Subcutaneous abdominal adipose tissue (tissue), 5 donors: ENCODE measurements at regions not wholly inside any gene's neighbourhood (a gene's known extent, or its start where the extent isn't known, plus 50 kb on each side); places are given as distances from the start of the nearest gene placed in this dataset.

Experiments
- H3K27ac ChIP-seq: one replicate; pipeline ENCODE4 v1.7.0; 2013; ENCODE audit warnings: low read depth, mild to moderate bottlenecking, inconsistent platforms, low read length, moderate library complexity
- H3K27me3 ChIP-seq, 5 donors: one replicate each; pipeline ENCODE4 v1.7.0; 2013; ENCODE audit warnings: low read length in 5 of 5, inconsistent platforms in 1 of 5; ENCODE audit not compliant: control insufficient read depth in 5 of 5, insufficient read depth in 4 of 5
- H3K36me3 ChIP-seq, 5 donors: one replicate each; pipeline ENCODE4 v1.7.0; 2013; ENCODE audit warnings: low read length in 5 of 5; ENCODE audit not compliant: control insufficient read depth in 5 of 5, insufficient read depth in 5 of 5
- H3K4me1 ChIP-seq, 5 donors: one replicate each; pipeline ENCODE4 v1.7.0; 2013; ENCODE audit warnings: low read length in 5 of 5, mild to moderate bottlenecking in 3 of 5, moderate library complexity in 1 of 5; ENCODE audit not compliant: control insufficient read depth in 5 of 5, insufficient read depth in 5 of 5
- H3K4me3 ChIP-seq, 5 donors: one replicate each; pipeline ENCODE4 v1.7.0; 2013; ENCODE audit warnings: low read length in 5 of 5, low read depth in 1 of 5
- H3K9ac ChIP-seq, 5 donors: one replicate each; pipeline ENCODE4 v1.7.0; 2013; ENCODE audit warnings: low read length in 5 of 5, mild to moderate bottlenecking in 4 of 5, moderate library complexity in 3 of 5
- H3K9me3 ChIP-seq, 5 donors: one replicate each; pipeline ENCODE4 v1.7.0; 2013; ENCODE audit warnings: low read length in 5 of 5; ENCODE audit not compliant: control insufficient read depth in 5 of 5
- donor health status: healthy.
- donor health status: healthy.
- donor health status: healthy.
- donor health status: healthy.
- donor health status: healthy.

GRCh38 chrX:39603230-39603629 lies 494.5 kb downstream of the BCOR start:
- Histone ChIP-seq H3K36me3 (no peaks in the 10 kb centered on the region), H3K9me3 (peaks cover 4 to 16% (median 11%) of the 10 kb centered on the region in 5 donors), H3K9ac (no peak overlapping the region), H3K27ac (no peak overlapping the region), H3K4me1 (peaks cover 0 to 8% (median 0%) of the 10 kb centered on the region in 5 donors), H3K27me3 (peaks cover 0 to 18% (median 11%) of the 10 kb centered on the region in 5 donors), H3K4me3 (no peak overlapping the region)

- Histone ChIP-seq H3K9ac (no peak overlapping the region), H3K9me3 (peaks cover 4 to 16% (median 11%) of the 10 kb centered on the region in 5 donors), H3K27me3 (peaks cover 0 to 18% (median 8%) of the 10 kb centered on the region in 5 donors), H3K4me3 (no peak overlapping the region), H3K4me1 (peaks cover 0 to 8% (median 0%) of the 10 kb centered on the region in 5 donors), H3K27ac (no peak overlapping the region), H3K36me3 (no peaks in the 10 kb centered on the region)
These were observed 492.6 kb downstream of the BCOR start for GRCh38 chrX:39605183-39605582.

- Histone ChIP-seq H3K9me3 (peaks cover 4 to 16% (median 11%) of the 10 kb centered on the region in 5 donors), H3K9ac (no peak overlapping the region), H3K36me3 (no peaks in the 10 kb centered on the region), H3K4me1 (peaks cover 0 to 8% (median 0%) of the 10 kb centered on the region in 5 donors), H3K4me3 (no peak overlapping the region), H3K27ac (no peak overlapping the region), H3K27me3 (peaks cover 0 to 17% (median 8%) of the 10 kb centered on the region in 5 donors)
These were observed 491.9 kb downstream of the BCOR start for GRCh38 chrX:39605866-39606265.

- H3K27me3 ChIP-seq = peaks cover 3 to 28% (median 18%) of the 10 kb centered on the region in 5 donors
- H3K4me3 ChIP-seq = no peak overlapping the region
- H3K9me3 ChIP-seq = peaks cover 4 to 16% (median 11%) of the 10 kb centered on the region in 5 donors
- H3K4me1 ChIP-seq = peaks cover 0 to 17% (median 14%) of the 10 kb centered on the region in 5 donors
- H3K36me3 ChIP-seq = no peaks in the 10 kb centered on the region
- no peak overlapping the region for H3K9ac ChIP-seq
- H3K27ac ChIP-seq = no peak overlapping the region
These were observed 487.8 kb downstream of the BCOR start for GRCh38 chrX:39609941-39610340.

- Histone ChIP-seq H3K4me1 (peaks cover 0 to 21% (median 14%) of the 10 kb centered on the region in 5 donors), H3K27ac (no peak overlapping the region), H3K36me3 (no peaks in the 10 kb centered on the region), H3K4me3 (no peak overlapping the region), H3K9ac (no peak overlapping the region), H3K27me3 (peaks cover 3 to 26% (median 18%) of the 10 kb centered on the region in 5 donors), H3K9me3 (peaks cover 3 to 12% (median 10%) of the 10 kb centered on the region in 5 donors)
These were observed 486.3 kb downstream of the BCOR start for GRCh38 chrX:39611468-39611867.

- H3K9me3 ChIP-seq = peaks cover 0 to 7% (median 0%) of the 10 kb centered on the region in 5 donors
- H3K4me1 ChIP-seq = peaks cover 0 to 21% (median 14%) of the 10 kb centered on the region in 5 donors
- H3K27ac ChIP-seq = no peak overlapping the region
- H3K27me3 ChIP-seq = peaks cover 3 to 26% (median 18%) of the 10 kb centered on the region in 5 donors
- no peaks in the 10 kb centered on the region for H3K36me3 ChIP-seq
- H3K4me3 ChIP-seq = peak overlapping the region in 2 of 5 donors; percentile 5 to 23
- no peak overlapping the region for H3K9ac ChIP-seq
These were observed 484.2 kb downstream of the BCOR start for GRCh38 chrX:39613482-39613995.

- no peak overlapping the region for H3K27ac ChIP-seq
- peaks cover 3 to 27% (median 18%) of the 10 kb centered on the region in 5 donors for H3K27me3 ChIP-seq
- H3K9ac ChIP-seq = no peak overlapping the region
- H3K4me3 ChIP-seq = peak overlapping the region in 3 of 5 donors; percentile 4 to 23 (median 5)
- H3K4me1 ChIP-seq = peaks cover 0 to 21% (median 15%) of the 10 kb centered on the region in 5 donors
- H3K9me3 ChIP-seq = peaks cover 0 to 7% (median 0%) of the 10 kb centered on the region in 5 donors
- H3K36me3 ChIP-seq = no peaks in the 10 kb centered on the region
These were observed 483.6 kb downstream of the BCOR start for GRCh38 chrX:39613997-39614679.

GRCh38 chrX:39614680-39614998 lies 483.1 kb downstream of the BCOR start:
- peaks cover 0 to 7% (median 2%) of the 10 kb centered on the region in 5 donors for H3K9me3 ChIP-seq
- no peaks in the 10 kb centered on the region for H3K36me3 ChIP-seq
- H3K4me1 ChIP-seq = peaks cover 0 to 21% (median 15%) of the 10 kb centered on the region in 5 donors
- peaks cover 3 to 22% (median 18%) of the 10 kb centered on the region in 5 donors for H3K27me3 ChIP-seq
- H3K9ac ChIP-seq = no peak overlapping the region
- peak overlapping the region in 1 of 5 donors; percentile 4 for H3K4me3 ChIP-seq
- no peak overlapping the region for H3K27ac ChIP-seq

GRCh38 chrX:39616098-39616729 lies 481.5 kb downstream of the BCOR start:
- Histone ChIP-seq H3K27ac (no peak overlapping the region), H3K9ac (no peak overlapping the region), H3K27me3 (peaks cover 3 to 20% (median 17%) of the 10 kb centered on the region in 5 donors), H3K36me3 (no peaks in the 10 kb centered on the region), H3K9me3 (peaks cover 0 to 7% (median 4%) of the 10 kb centered on the region in 5 donors), H3K4me3 (no peak overlapping the region), H3K4me1 (peaks cover 0 to 21% (median 15%) of the 10 kb centered on the region in 5 donors)

- peaks cover 0 to 21% (median 15%) of the 10 kb centered on the region in 5 donors for H3K4me1 ChIP-seq
- H3K27me3 ChIP-seq = peaks cover 3 to 20% (median 17%) of the 10 kb centered on the region in 5 donors
- no peak overlapping the region for H3K4me3 ChIP-seq
- H3K27ac ChIP-seq = no peak overlapping the region
- no peak overlapping the region for H3K9ac ChIP-seq
- peaks cover 0 to 7% (median 4%) of the 10 kb centered on the region in 5 donors for H3K9me3 ChIP-seq
- no peaks in the 10 kb centered on the region for H3K36me3 ChIP-seq
These were observed 481.0 kb downstream of the BCOR start for GRCh38 chrX:39616731-39617130.
